ENCODE measurements at regions not wholly inside any gene's neighbourhood (a gene's known extent, or its start where the extent isn't known, plus 50 kb on each side); places are given as distances from the start of the nearest gene placed in this dataset.

GRCh38 chr6:130749402-130749801 lies 77.8 kb upstream of the SMLR1 start:
- no peak for DNase-seq
- Mint-ChIP-seq H3K27ac (no peak overlapping the region), H3K4me3 (no peak overlapping the region), H3K9me3 (peaks cover 14% of the 10 kb centered on the region), H3K27me3 (no peaks in the 10 kb centered on the region), H3K4me1 (no peaks in the 10 kb centered on the region), H3K36me3 (ENCODE audit: low read depth) (peaks cover 3% of the 10 kb centered on the region)
- CTCF ChIA-PET = interaction anchor here (1.5 to 1.8 kb wide), 2 partner anchors 9 to 26 kb away, joined by 3 to 4 read pairs; no protein-coding TSS in a partner anchor
- POLR2A ChIA-PET = no interaction called here

- Mint-ChIP-seq H3K4me3 (no peak overlapping the region), H3K27me3 (no peaks in the 10 kb centered on the region)
- POLR2A ChIA-PET = no interaction called here
Observed at GRCh38 chr6:130752267-130752666, 74.9 kb upstream of the SMLR1 start.

GRCh38 chr6:130754786-130755367 lies 72.3 kb upstream of the SMLR1 start:
- H3K4me1 Mint-ChIP-seq = peaks cover 13% of the 10 kb centered on the region
- no peak overlapping the region for H3K27ac Mint-ChIP-seq
- H3K9me3 Mint-ChIP-seq = peaks cover 7% of the 10 kb centered on the region
- no peak for DNase-seq
- H3K27me3 Mint-ChIP-seq = no peaks in the 10 kb centered on the region
- ChIA-PET POLR2A (no interaction called here), CTCF (interaction anchor here (0.6 to 0.8 kb wide), 2 partner anchors 17 to 299 kb away, joined by 3 read pairs; no protein-coding TSS in a partner anchor)
- no peak overlapping the region for H3K4me3 Mint-ChIP-seq
- H3K36me3 Mint-ChIP-seq (ENCODE audit: low read depth) = peaks cover 3% of the 10 kb centered on the region

More at GRCh38 chr6:130752267-130752666, 74.9 kb upstream of the SMLR1 start:
- CTCF ChIA-PET = no interaction called here
- H3K4me1 Mint-ChIP-seq = no peaks in the 10 kb centered on the region
- DNase-seq = no peak
- no peak overlapping the region for H3K27ac Mint-ChIP-seq
- peaks cover 14% of the 10 kb centered on the region for H3K9me3 Mint-ChIP-seq
- H3K36me3 Mint-ChIP-seq (ENCODE audit: low read depth) = peaks cover 3% of the 10 kb centered on the region

- H3K4me1 Mint-ChIP-seq = peaks cover 13% of the 10 kb centered on the region
- H3K27me3 Mint-ChIP-seq = peaks cover 3% of the 10 kb centered on the region
- peaks cover 2% of the 10 kb centered on the region for H3K36me3 Mint-ChIP-seq (ENCODE audit: low read depth)
- no peak overlapping the region for H3K4me3 Mint-ChIP-seq
- H3K9me3 Mint-ChIP-seq = peaks cover 7% of the 10 kb centered on the region
- ChIA-PET POLR2A (no interaction called here), CTCF (no interaction called here)
- DNase-seq = no peak
- no peak overlapping the region for H3K27ac Mint-ChIP-seq
Observed at GRCh38 chr6:130755368-130756034, 71.7 kb upstream of the SMLR1 start.

GRCh38 chr6:130756824-130757223 lies 70.4 kb upstream of the SMLR1 start:
- Mint-ChIP-seq H3K27ac (no peak overlapping the region), H3K4me3 (no peak overlapping the region), H3K9me3 (no peaks in the 10 kb centered on the region), H3K27me3 (peaks cover 3% of the 10 kb centered on the region), H3K36me3 (ENCODE audit: low read depth) (no peaks in the 10 kb centered on the region), H3K4me1 (peaks cover 13% of the 10 kb centered on the region)
- DNase-seq = no peak
- ChIA-PET CTCF (interaction anchor here (0.6 kb wide), 1 partner anchor 433 kb away, joined by 4 read pairs; no protein-coding TSS in a partner anchor), POLR2A (no interaction called here)

- no peaks in the 10 kb centered on the region for H3K36me3 Mint-ChIP-seq (ENCODE audit: low read depth)
- no peak overlapping the region for H3K4me3 Mint-ChIP-seq
- POLR2A ChIA-PET = no interaction called here
- peaks cover 13% of the 10 kb centered on the region for H3K4me1 Mint-ChIP-seq
- CTCF ChIA-PET = interaction anchor here (1.3 to 1.5 kb wide), 2 partner anchors 10 to 14 kb away, joined by 3 to 4 read pairs; no protein-coding TSS in a partner anchor
- peaks cover 7% of the 10 kb centered on the region for H3K27me3 Mint-ChIP-seq
- no peaks in the 10 kb centered on the region for H3K9me3 Mint-ChIP-seq
- DNase-seq = no peak
- peak overlapping the region; percentile 33 for H3K27ac Mint-ChIP-seq
Observed at GRCh38 chr6:130758813-130759212, 68.4 kb upstream of the SMLR1 start.

GRCh38 chr6:130760006-130760405 lies 67.2 kb upstream of the SMLR1 start:
- peaks cover 9% of the 10 kb centered on the region for H3K27me3 Mint-ChIP-seq
- H3K36me3 Mint-ChIP-seq (ENCODE audit: low read depth) = no peaks in the 10 kb centered on the region
- no peak overlapping the region for H3K27ac Mint-ChIP-seq
- ChIA-PET CTCF (no interaction called here), POLR2A (no interaction called here)
- H3K4me1 Mint-ChIP-seq = peaks cover 13% of the 10 kb centered on the region
- no peak for DNase-seq
- H3K4me3 Mint-ChIP-seq = no peak overlapping the region
- H3K9me3 Mint-ChIP-seq = no peaks in the 10 kb centered on the region

GRCh38 chr6:130761286-130761685 lies 65.9 kb upstream of the SMLR1 start:
- POLR2A ChIA-PET = interaction anchor here (0.6 kb wide), 1 partner anchor 995 kb away, joined by 3 read pairs; no protein-coding TSS in a partner anchor
- no peak for DNase-seq
- no peak overlapping the region for H3K4me3 Mint-ChIP-seq
- no peaks in the 10 kb centered on the region for H3K36me3 Mint-ChIP-seq (ENCODE audit: low read depth)
- H3K4me1 Mint-ChIP-seq = peaks cover 13% of the 10 kb centered on the region
- peaks cover 9% of the 10 kb centered on the region for H3K27me3 Mint-ChIP-seq
- H3K27ac Mint-ChIP-seq = no peak overlapping the region
- CTCF ChIA-PET = interaction anchor here (0.6 kb wide), 2 partner anchors 21 to 296 kb away, joined by 4 to 5 read pairs; no protein-coding TSS in a partner anchor
- H3K9me3 Mint-ChIP-seq = no peaks in the 10 kb centered on the region

- H3K27ac Mint-ChIP-seq = no peak overlapping the region
- DNase-seq = no peak
- no peaks in the 10 kb centered on the region for H3K9me3 Mint-ChIP-seq
- peaks cover 9% of the 10 kb centered on the region for H3K27me3 Mint-ChIP-seq
- CTCF ChIA-PET = interaction anchor here (1.1 kb wide), 1 partner anchor 11 kb away, joined by 4 read pairs; no protein-coding TSS in a partner anchor
- H3K4me3 Mint-ChIP-seq = no peak overlapping the region
- POLR2A ChIA-PET = no interaction called here
- H3K36me3 Mint-ChIP-seq (ENCODE audit: low read depth) = no peaks in the 10 kb centered on the region
- no peaks in the 10 kb centered on the region for H3K4me1 Mint-ChIP-seq
Observed at GRCh38 chr6:130765181-130765727, 62.0 kb upstream of the SMLR1 start.

- ChIA-PET CTCF (interaction anchor here (1.1 kb wide), 1 partner anchor 10 kb away, joined by 4 read pairs; no protein-coding TSS in a partner anchor), POLR2A (no interaction called here)
- H3K27me3 Mint-ChIP-seq = peaks cover 7% of the 10 kb centered on the region
- H3K4me1 Mint-ChIP-seq = no peaks in the 10 kb centered on the region
- H3K27ac Mint-ChIP-seq = no peak overlapping the region
- H3K36me3 Mint-ChIP-seq (ENCODE audit: low read depth) = no peaks in the 10 kb centered on the region
- no peak overlapping the region for H3K4me3 Mint-ChIP-seq
- DNase-seq = no peak
- H3K9me3 Mint-ChIP-seq = no peaks in the 10 kb centered on the region
Observed at GRCh38 chr6:130766239-130767144, 60.7 kb upstream of the SMLR1 start.

- Mint-ChIP-seq H3K27ac (no peak overlapping the region), H3K9me3 (no peaks in the 10 kb centered on the region), H3K4me1 (no peaks in the 10 kb centered on the region), H3K36me3 (ENCODE audit: low read depth) (no peaks in the 10 kb centered on the region), H3K27me3 (peaks cover 2% of the 10 kb centered on the region), H3K4me3 (no peak overlapping the region)
- ChIA-PET CTCF (no interaction called here), POLR2A (no interaction called here)
- no peak for DNase-seq
Observed at GRCh38 chr6:130769861-130770260, 57.3 kb upstream of the SMLR1 start.

- Mint-ChIP-seq H3K4me3 (no peak overlapping the region), H3K27ac (no peak overlapping the region), H3K4me1 (peaks cover 7% of the 10 kb centered on the region), H3K27me3 (peaks cover 2% of the 10 kb centered on the region), H3K9me3 (no peaks in the 10 kb centered on the region), H3K36me3 (ENCODE audit: low read depth) (no peaks in the 10 kb centered on the region)
- POLR2A ChIA-PET = no interaction called here
- CTCF ChIA-PET = interaction anchor here (0.9 kb wide), 1 partner anchor 17 kb away, joined by 3 read pairs; no protein-coding TSS in a partner anchor
- DNase-seq = no peak
Observed at GRCh38 chr6:130771741-130772140, 55.5 kb upstream of the SMLR1 start.

Data from activated CD4-positive, alpha-beta T cell treated with anti-CD3 and anti-CD28 coated beads, Interleukin-2, amount 10 ng/mL, durations not matched to agents 7 days and 5 days (primary cell).